NCI-H446 treated with DMSO at 0.1 percent for 48 hours (cell line): ENCODE measurements at regions not wholly inside any gene's neighbourhood (a gene's known extent, or its start where the extent isn't known, plus 50 kb on each side); places are given as distances from the start of the nearest gene placed in this dataset.
"Not testable (repeated sequence)": the region's sequence is repeated elsewhere in the genome, so short reads cannot be mapped to it uniquely, and the experiment has no call there.

Source experiments
- DNase-seq: peaks from one replicate; lab custom pipeline; 2025; lab: John Stamatoyannopoulos, UW

- DNase-seq = no peak
Measured at GRCh38 chr5:86977190-86977589, 290.5 kb upstream of the RASA1 start.

- no peak for DNase-seq
Measured at GRCh38 chr5:86977808-86978207, 289.9 kb upstream of the RASA1 start.

GRCh38 chr5:86979811-86980411, 287.8 kb upstream of the RASA1 start:
- DNase-seq = no peak

- DNase-seq = no peak
Measured at GRCh38 chr5:86981898-86982297, 285.8 kb upstream of the RASA1 start.

- no peak for DNase-seq
Measured at GRCh38 chr5:86983208-86983607, 284.5 kb upstream of the RASA1 start.

- DNase-seq = no peak
Measured at GRCh38 chr5:86986837-86987236, 280.8 kb upstream of the RASA1 start.

GRCh38 chr5:86997516-86997915, 270.2 kb upstream of the RASA1 start:
- DNase-seq = no peak

GRCh38 chr5:86999951-87000350, 267.7 kb upstream of the RASA1 start:
- no peak for DNase-seq

GRCh38 chr5:87002485-87002884, 265.2 kb upstream of the RASA1 start:
- no peak for DNase-seq

- DNase-seq = no peak
Measured at GRCh38 chr5:87004101-87004500, 263.6 kb upstream of the RASA1 start.

GRCh38 chr5:87007737-87008136, 259.9 kb upstream of the RASA1 start:
- DNase-seq = no peak

- DNase-seq = no peak
Measured at GRCh38 chr5:87008751-87009560, 258.7 kb upstream of the RASA1 start.

GRCh38 chr5:87010736-87011135, 256.9 kb upstream of the RASA1 start:
- no peak for DNase-seq

GRCh38 chr5:87015901-87016300, 251.8 kb upstream of the RASA1 start:
- DNase-seq = no peak

GRCh38 chr5:87020099-87020934, 247.4 kb upstream of the RASA1 start:
- no peak for DNase-seq

GRCh38 chr5:87022415-87022814, 245.3 kb upstream of the RASA1 start:
- no peak for DNase-seq

GRCh38 chr5:87027570-87027969, 240.1 kb upstream of the RASA1 start:
- DNase-seq = no peak

GRCh38 chr5:87029951-87030350, 237.7 kb upstream of the RASA1 start:
- DNase-seq = no peak

GRCh38 chr5:87030699-87031098, 237.0 kb upstream of the RASA1 start:
- no peak for DNase-seq

GRCh38 chr5:87034557-87034956, 233.1 kb upstream of the RASA1 start:
- no peak for DNase-seq

GRCh38 chr5:87042554-87042953, 225.1 kb upstream of the RASA1 start:
- DNase-seq = no peak

- peak; percentile 4 for DNase-seq
Measured at GRCh38 chr5:87048156-87048555, 219.5 kb upstream of the RASA1 start.

- DNase-seq = not testable (repeated sequence)
Measured at GRCh38 chr5:87049012-87049411, 218.7 kb upstream of the RASA1 start.
